Activated CD4-positive, alpha-beta T cell treated with anti-CD3 and anti-CD28 coated beads for 36 hours (primary cell): ENCODE measurements at regions not wholly inside any gene's neighbourhood (a gene's known extent, or its start where the extent isn't known, plus 50 kb on each side); places are given as distances from the start of the nearest gene placed in this dataset.
"Not testable (repeated sequence)": the region's sequence is repeated elsewhere in the genome, so short reads cannot be mapped to it uniquely, and the experiment has no call there.

ENCODE experiments used
- ATAC-seq: fragments of 200-7000 bp; cut with Tn5 transposase; one replicate; pipeline ENCODE4 v1.10.0; 2021; ENCODE audit warnings: mild to moderate bottlenecking, moderate library complexity
- CTCF ChIA-PET: fragments of 350-600 bp; sonication (Branson Sonifier 250); formaldehyde crosslinking; loops from one replicate; lab custom pipeline; 2021; ENCODE audit warnings: antibody characterized with exemption; lab: Charles Lee
- POLR2A ChIA-PET: fragments of 350-600 bp; sonication (Branson Sonifier 250); formaldehyde crosslinking; loops from one replicate; lab custom pipeline; 2021; ENCODE audit warnings: antibody characterized with exemption, inconsistent platforms; lab: Charles Lee
- DNase-seq: peaks from one replicate; pipeline ENCODE4 v3.0.0-alpha.2; 2020
- H3K27ac Mint-ChIP-seq: one replicate; pipeline ENCODE4 v1.8.0; 2021; ENCODE audit warnings: mixed read lengths
- H3K27me3 Mint-ChIP-seq: one replicate; pipeline ENCODE4 v1.8.0; 2021; ENCODE audit warnings: mixed read lengths
- H3K36me3 Mint-ChIP-seq: one replicate; pipeline ENCODE4 v1.8.0; 2021; ENCODE audit warnings: low read depth, mixed read lengths
- H3K4me1 Mint-ChIP-seq: one replicate; pipeline ENCODE4 v1.8.0; 2021; ENCODE audit warnings: mixed read lengths
- H3K4me3 Mint-ChIP-seq: one replicate; pipeline ENCODE4 v1.8.0; 2021; ENCODE audit warnings: mild to moderate bottlenecking, moderate library complexity, mixed read lengths
- H3K9me3 Mint-ChIP-seq: one replicate; pipeline ENCODE4 v1.8.0; 2021; ENCODE audit warnings: low read depth, mixed read lengths
- intact Hi-C, 2 experiments: fragments of 100-400 bp; cut with DNase I in 1 of 2; cut with micrococcal nuclease in 1 of 2; formaldehyde crosslinking; loops; one replicate each; pipeline versions ENCODE4 v1.14.2 to v1.15.1; 2022 to 2024; cut with DNase I, micrococcal nuclease

DNA sequence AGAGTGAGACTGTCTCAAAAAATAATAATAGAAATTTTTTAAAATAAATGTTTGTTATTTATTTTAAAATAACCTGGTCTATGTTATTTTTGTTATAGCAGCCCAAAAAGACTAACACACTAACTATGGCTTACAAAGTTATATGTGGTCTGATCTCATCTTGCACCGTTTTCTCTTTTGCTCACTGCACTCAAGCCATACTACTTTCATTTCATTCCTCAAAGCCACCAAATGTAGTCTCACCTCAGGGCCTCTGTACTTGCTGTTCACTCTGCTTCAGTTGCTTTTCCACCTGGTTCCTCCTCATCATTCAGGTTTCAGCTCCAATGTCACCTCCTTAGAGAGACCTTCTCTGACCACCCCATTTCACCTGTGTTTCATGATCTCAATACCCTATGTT is 55.2 kb upstream of the MDM1 start:
- intact Hi-C loops, result no loop called here
- Mint-ChIP-seq H3K9me3 (peaks cover 12% of the 10 kb centered on the region), H3K27ac (no peak overlapping the region), H3K27me3 (no peaks in the 10 kb centered on the region), H3K4me3 (no peak overlapping the region), H3K36me3 (peaks cover 3% of the 10 kb centered on the region), H3K4me1 (peaks cover 12% of the 10 kb centered on the region)
- ATAC-seq (peak; percentile 64), DNase-seq (no peak)
- ChIA-PET CTCF (no interaction called here), POLR2A (no interaction called here)

DNA sequence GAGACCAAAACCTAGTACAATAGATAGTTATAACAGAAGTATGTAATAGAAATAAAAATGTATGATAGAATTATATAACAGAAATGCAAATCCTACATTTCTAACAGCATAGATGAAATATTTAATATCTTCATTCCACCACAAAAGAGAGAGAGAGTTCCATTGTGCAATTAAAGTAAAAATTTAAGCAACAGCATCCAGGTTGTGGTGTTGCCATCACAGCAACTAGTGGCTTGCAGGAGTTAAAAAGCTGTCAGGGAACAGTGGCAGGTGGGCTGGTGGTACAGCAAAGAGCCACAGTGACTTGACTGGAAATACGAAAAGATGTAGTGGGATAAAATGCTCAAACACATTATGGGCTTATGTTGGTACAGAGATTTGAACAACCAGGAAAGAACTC is 57.1 kb upstream of the MDM1 start:
- peaks cover 10% of the 10 kb centered on the region for H3K4me1 Mint-ChIP-seq
- peaks cover 9% of the 10 kb centered on the region for H3K9me3 Mint-ChIP-seq
- no peak for DNase-seq
- ChIA-PET CTCF (no interaction called here), POLR2A (no interaction called here)
- H3K27me3 Mint-ChIP-seq, result no peaks in the 10 kb centered on the region
- intact Hi-C loops, result no loop called here
- ATAC-seq, result no peak
- no peak overlapping the region for H3K4me3 Mint-ChIP-seq
- H3K36me3 Mint-ChIP-seq, result no peaks in the 10 kb centered on the region
- H3K27ac Mint-ChIP-seq, result no peak overlapping the region

DNA sequence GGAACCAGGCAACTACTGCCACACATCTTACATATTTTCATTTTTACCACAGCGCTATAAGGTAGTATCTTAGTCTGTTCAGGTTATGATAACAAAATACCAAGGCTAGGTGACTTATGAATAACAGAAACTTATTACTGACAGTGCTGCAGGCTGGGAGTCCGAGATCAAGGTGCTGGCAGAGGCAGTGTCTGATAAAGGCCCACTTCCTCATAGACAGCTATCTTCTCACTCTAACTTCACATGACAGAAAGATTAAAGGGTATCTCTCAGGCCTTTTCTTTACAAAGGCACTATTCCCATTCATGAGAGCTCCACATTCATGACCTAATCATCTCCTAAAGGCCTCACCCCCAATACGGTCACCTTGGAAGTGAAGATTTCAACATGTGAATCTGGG is 59.8 kb upstream of the MDM1 start:
- intact Hi-C loops, result no loop called here
- no peaks in the 10 kb centered on the region for H3K27me3 Mint-ChIP-seq
- H3K27ac Mint-ChIP-seq, result no peak overlapping the region
- peaks cover 7% of the 10 kb centered on the region for H3K4me1 Mint-ChIP-seq
- CTCF ChIA-PET, result interaction anchor here (1.2 to 1.6 kb wide), 2 partner anchors 70 to 75 kb away, joined by 3 to 4 read pairs; no protein-coding TSS in a partner anchor
- no peak overlapping the region for H3K4me3 Mint-ChIP-seq
- H3K36me3 Mint-ChIP-seq, result no peaks in the 10 kb centered on the region
- POLR2A ChIA-PET, result interaction anchor here (1.0 kb wide), 1 partner anchor 18 kb away, joined by 3 read pairs; no protein-coding TSS in a partner anchor
- DNase-seq, result no peak
- peaks cover 9% of the 10 kb centered on the region for H3K9me3 Mint-ChIP-seq
- ATAC-seq, result no peak

DNA sequence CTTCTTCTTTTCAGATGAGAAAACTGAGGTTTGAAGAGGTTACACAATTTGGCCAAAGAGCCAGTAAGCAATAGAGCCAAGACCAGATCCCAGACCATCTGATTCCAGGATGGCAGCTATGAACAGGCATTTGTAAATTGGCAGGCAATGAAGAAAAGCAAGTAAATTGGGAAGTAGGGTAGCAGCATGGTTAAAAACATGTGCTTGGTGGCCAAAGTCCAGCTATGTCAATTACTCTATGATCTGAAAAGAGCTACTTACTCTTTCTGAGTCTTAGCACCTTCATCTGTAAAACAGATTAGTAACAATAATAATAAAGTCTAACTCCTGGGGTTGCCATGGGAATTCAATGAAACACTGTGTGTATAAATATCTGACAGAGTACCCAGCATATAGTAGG is 60.2 kb upstream of the MDM1 start:
- Mint-ChIP-seq H3K27me3 (no peaks in the 10 kb centered on the region), H3K27ac (no peak overlapping the region), H3K36me3 (no peaks in the 10 kb centered on the region), H3K4me1 (peaks cover 7% of the 10 kb centered on the region), H3K4me3 (no peak overlapping the region), H3K9me3 (peaks cover 9% of the 10 kb centered on the region)
- ATAC-seq (no peak), DNase-seq (no peak)
- ChIA-PET POLR2A (interaction anchor here (1.0 kb wide), 1 partner anchor 18 kb away, joined by 3 read pairs; no protein-coding TSS in a partner anchor), CTCF (interaction anchor here (1.2 to 1.9 kb wide), 3 partner anchors 11 to 75 kb away, joined by 3 to 4 read pairs (median 4); no protein-coding TSS in a partner anchor)
- intact Hi-C loops, result no loop called here

DNA sequence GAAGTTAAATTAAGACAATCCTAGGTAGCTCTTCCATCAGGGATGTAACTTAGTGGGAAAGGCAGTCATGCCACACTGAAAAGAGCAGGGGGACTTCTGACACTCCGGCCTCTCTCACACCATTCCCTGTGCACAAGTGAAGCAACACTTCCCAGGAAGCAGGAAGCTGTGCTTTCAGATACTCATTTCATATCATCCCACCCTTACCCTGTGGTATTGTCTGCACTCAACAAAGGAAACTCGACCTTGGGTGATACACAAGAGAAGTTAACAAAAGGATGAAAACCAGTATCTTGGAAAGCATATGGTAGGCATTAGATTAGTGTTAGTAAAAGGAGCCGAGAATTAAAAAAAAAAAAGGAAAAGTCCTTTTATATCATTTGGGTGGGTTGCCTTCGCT is 61.3 kb upstream of the MDM1 start:
- CTCF ChIA-PET, result interaction anchor here (0.6 to 1.9 kb wide), 6 partner anchors 10 to 1115 kb away, joined by 3 to 6 read pairs (median 4); no protein-coding TSS in a partner anchor
- H3K27me3 Mint-ChIP-seq, result no peaks in the 10 kb centered on the region
- no peak overlapping the region for H3K4me3 Mint-ChIP-seq
- ATAC-seq (no peak), DNase-seq (no peak)
- POLR2A ChIA-PET, result no interaction called here
- no peak overlapping the region for H3K27ac Mint-ChIP-seq
- peaks cover 5% of the 10 kb centered on the region for H3K4me1 Mint-ChIP-seq
- H3K36me3 Mint-ChIP-seq, result no peaks in the 10 kb centered on the region
- intact Hi-C loops, result no loop called here
- H3K9me3 Mint-ChIP-seq, result peaks cover 9% of the 10 kb centered on the region

- no peaks in the 10 kb centered on the region for H3K36me3 Mint-ChIP-seq
- H3K4me3 Mint-ChIP-seq, result no peak overlapping the region
- H3K4me1 Mint-ChIP-seq, result peaks cover 5% of the 10 kb centered on the region
- H3K27me3 Mint-ChIP-seq, result no peaks in the 10 kb centered on the region
- H3K9me3 Mint-ChIP-seq, result no peaks in the 10 kb centered on the region
- ChIA-PET POLR2A (no interaction called here), CTCF (no interaction called here)
- ATAC-seq, result no peak
- no peak for DNase-seq
- H3K27ac Mint-ChIP-seq, result no peak overlapping the region
- intact Hi-C loops, result no loop called here
These were observed 65.5 kb upstream of the MDM1 start for GRCh38 chr12:68397566-68398158.

GRCh38 chr12:68398689-68399088 is 66.5 kb upstream of the MDM1 start:
- ATAC-seq, CTCF ChIA-PET, H3K27ac Mint-ChIP-seq, H3K9me3 Mint-ChIP-seq, H3K27me3 Mint-ChIP-seq, POLR2A ChIA-PET, H3K4me3 Mint-ChIP-seq, DNase-seq, H3K36me3 Mint-ChIP-seq, intact Hi-C loops, H3K4me1 Mint-ChIP-seq: not testable (repeated sequence)

DNA sequence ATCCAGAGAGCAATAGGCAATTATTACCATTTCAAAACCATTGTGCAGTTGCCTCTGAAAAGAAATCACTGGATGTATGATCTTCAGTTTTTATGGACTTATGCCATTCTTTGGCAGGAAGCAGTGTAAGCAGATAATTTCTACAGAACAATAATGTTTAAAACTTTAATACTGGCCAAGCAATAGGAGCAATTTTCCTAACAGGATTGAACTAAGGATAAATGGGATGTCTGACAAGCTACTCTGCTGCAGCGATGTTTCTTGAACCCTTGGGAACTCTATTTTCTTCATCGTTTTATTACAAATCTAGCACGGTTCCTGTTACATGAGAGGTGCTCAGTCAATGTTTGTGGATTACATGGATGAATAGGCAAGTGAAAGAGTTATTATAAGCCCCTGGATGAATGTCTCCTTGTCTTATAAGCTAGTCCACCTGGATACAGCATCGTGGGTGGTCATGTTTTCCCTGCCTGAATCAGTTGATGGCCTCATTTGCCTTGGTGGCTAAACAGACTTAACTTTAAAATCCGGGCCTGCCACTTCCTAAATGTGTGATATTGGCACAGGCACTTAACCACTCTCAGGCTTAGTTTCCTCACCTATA is 68.2 kb upstream of the MDM1 start:
- H3K4me1 Mint-ChIP-seq, result peaks cover 8% of the 10 kb centered on the region
- CTCF ChIA-PET, result no interaction called here
- no peak overlapping the region for H3K27ac Mint-ChIP-seq
- H3K27me3 Mint-ChIP-seq, result no peaks in the 10 kb centered on the region
- DNase-seq (no peak), ATAC-seq (no peak)
- no peaks in the 10 kb centered on the region for H3K36me3 Mint-ChIP-seq
- H3K9me3 Mint-ChIP-seq, result no peaks in the 10 kb centered on the region
- intact Hi-C loops, result no loop called here
- POLR2A ChIA-PET, result no interaction called here
- no peak overlapping the region for H3K4me3 Mint-ChIP-seq

DNA sequence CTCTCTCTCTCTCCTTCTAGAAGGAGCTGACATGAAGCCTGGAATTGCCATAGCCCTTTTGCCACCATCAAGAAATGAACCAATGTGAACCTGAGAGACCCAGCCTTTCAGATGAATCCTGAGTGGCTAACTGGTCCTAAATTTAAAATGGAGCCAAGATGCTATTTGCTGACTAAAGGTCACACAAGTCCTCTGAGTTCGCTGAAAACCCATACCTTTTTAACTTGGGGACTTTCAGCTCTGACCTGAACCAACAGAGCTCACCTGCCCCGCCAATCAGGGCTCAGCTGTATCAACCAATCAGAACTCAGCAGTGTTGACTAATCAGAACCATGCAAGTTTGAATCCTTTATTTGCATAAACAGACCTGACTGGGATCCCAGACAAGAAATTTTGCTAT is 70.3 kb upstream of the MDM1 start:
- no peak for DNase-seq
- intact Hi-C loops, result no loop called here

GRCh38 chr12:68403296-68403695 is 71.1 kb upstream of the MDM1 start:
- no peak overlapping the region for H3K4me3 Mint-ChIP-seq
- CTCF ChIA-PET, result interaction anchor here (0.7 to 0.9 kb wide), 2 partner anchors 10 to 244 kb away, joined by 3 to 4 read pairs; no protein-coding TSS in a partner anchor
- POLR2A ChIA-PET, result no interaction called here
- no peak overlapping the region for H3K27ac Mint-ChIP-seq
- H3K9me3 Mint-ChIP-seq, result no peaks in the 10 kb centered on the region
- no peaks in the 10 kb centered on the region for H3K27me3 Mint-ChIP-seq
- ATAC-seq (no peak), DNase-seq (no peak)
- H3K36me3 Mint-ChIP-seq, result no peaks in the 10 kb centered on the region
- H3K4me1 Mint-ChIP-seq, result peaks cover 15% of the 10 kb centered on the region
- intact Hi-C loops, result no loop called here

More for the DNA sequence above, 70.3 kb upstream of the MDM1 start:
- ChIA-PET CTCF (interaction anchor here (0.6 kb wide), 1 partner anchor 178 kb away, joined by 3 read pairs; no protein-coding TSS in a partner anchor), POLR2A (interaction anchor here (0.6 kb wide), 1 partner anchor 213 kb away, joined by 7 read pairs; no protein-coding TSS in a partner anchor)
- ATAC-seq, result no peak
- Mint-ChIP-seq H3K27me3 (no peaks in the 10 kb centered on the region), H3K36me3 (no peaks in the 10 kb centered on the region), H3K27ac (no peak overlapping the region), H3K4me1 (peaks cover 15% of the 10 kb centered on the region), H3K4me3 (no peak overlapping the region), H3K9me3 (no peaks in the 10 kb centered on the region)

GRCh38 chr12:68403711-68404110 is 71.5 kb upstream of the MDM1 start:
- POLR2A ChIA-PET, result no interaction called here
- Mint-ChIP-seq H3K4me1 (peaks cover 15% of the 10 kb centered on the region), H3K27me3 (no peaks in the 10 kb centered on the region), H3K27ac (no peak overlapping the region), H3K4me3 (no peak overlapping the region), H3K9me3 (no peaks in the 10 kb centered on the region), H3K36me3 (no peaks in the 10 kb centered on the region)
- CTCF ChIA-PET, result interaction anchor here (0.7 to 0.9 kb wide), 2 partner anchors 10 to 245 kb away, joined by 3 to 4 read pairs; no protein-coding TSS in a partner anchor
- DNase-seq (no peak), ATAC-seq (no peak)
- intact Hi-C loops, result no loop called here

- CTCF ChIA-PET, result no interaction called here
- H3K27ac Mint-ChIP-seq, result no peak overlapping the region
These were observed 73.2 kb upstream of the MDM1 start for GRCh38 chr12:68405343-68405781.

More at GRCh38 chr12:68405343-68405781, 73.2 kb upstream of the MDM1 start:
- H3K36me3 Mint-ChIP-seq, result no peaks in the 10 kb centered on the region
- no peak overlapping the region for H3K4me3 Mint-ChIP-seq
- H3K9me3 Mint-ChIP-seq, result no peaks in the 10 kb centered on the region
- H3K27me3 Mint-ChIP-seq, result no peaks in the 10 kb centered on the region
- no peak for DNase-seq
- intact Hi-C loops, result no loop called here
- POLR2A ChIA-PET, result no interaction called here
- ATAC-seq, result no peak
- peaks cover 15% of the 10 kb centered on the region for H3K4me1 Mint-ChIP-seq
